ENCODE measurements at regions not wholly inside any gene's neighbourhood (a gene's known extent, or its start where the extent isn't known, plus 50 kb on each side); places are given as distances from the start of the nearest gene placed in this dataset.

DNA sequence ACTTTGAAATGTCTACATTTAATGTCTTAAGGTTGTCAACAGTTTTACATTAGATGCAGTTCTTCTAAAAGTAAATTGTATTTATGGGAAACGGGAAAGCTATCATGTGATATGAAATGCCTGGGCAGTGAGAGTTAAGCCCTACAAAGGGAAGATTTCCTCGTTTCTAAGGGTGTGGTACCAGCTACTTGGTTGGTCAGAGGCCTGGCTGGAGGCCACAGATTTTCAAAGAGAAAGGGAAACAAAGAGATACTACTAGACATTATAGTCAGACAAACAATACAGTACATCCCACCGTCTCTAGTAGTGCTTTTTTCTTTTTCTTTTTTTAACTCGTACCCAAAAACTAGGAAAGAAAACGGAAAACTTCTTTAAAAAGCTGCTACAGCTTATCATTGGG, 467.8 kb downstream of the PCDH7 start:
- Histone ChIP-seq H3K36me3 (no peaks in the 10 kb centered on the region), H3K27me3 (no peaks in the 10 kb centered on the region), H3K9me3 (no peaks in the 10 kb centered on the region; the same call in 1 of the 2 replicates), H3K4me3 (ENCODE audit: low read depth, low read length) (no peak overlapping the region), H3K4me1 (no peaks in the 10 kb centered on the region)
- no peak for DNase-seq
- no peak for TF ChIP-seq CTCF (IDR thresholded peaks at IDR 0.05; ENCODE audit: low read depth, low read length)

DNA sequence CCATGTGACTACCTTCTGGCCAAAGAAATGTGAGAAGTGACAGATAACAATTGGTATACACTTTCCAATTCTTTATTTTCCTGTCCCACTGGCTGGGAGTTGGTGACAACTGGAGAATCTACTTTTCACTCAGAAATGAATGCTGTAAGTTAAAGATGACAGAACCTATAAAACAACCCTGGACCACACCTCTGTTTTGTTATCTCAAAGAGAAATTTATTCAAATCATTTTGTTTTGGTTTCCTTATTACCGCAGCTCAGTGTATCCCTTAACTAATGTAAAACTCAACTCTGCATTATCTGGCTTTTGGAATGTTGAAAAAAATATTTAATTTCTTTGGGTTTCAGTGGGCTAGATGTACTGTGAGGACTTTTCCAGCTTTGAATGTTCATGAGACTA, 469.8 kb downstream of the PCDH7 start:
- H3K36me3 ChIP-seq, result no peaks in the 10 kb centered on the region
- no peak for DNase-seq
- TF ChIP-seq CTCF (IDR thresholded peaks at IDR 0.05; ENCODE audit: low read depth, low read length), result no peak
- H3K4me1 ChIP-seq, result no peaks in the 10 kb centered on the region
- no peaks in the 10 kb centered on the region for H3K27me3 ChIP-seq
- no peak overlapping the region for H3K4me3 ChIP-seq (ENCODE audit: low read depth, low read length)
- no peaks in the 10 kb centered on the region; the same call in 1 of the 2 replicates for H3K9me3 ChIP-seq

DNA sequence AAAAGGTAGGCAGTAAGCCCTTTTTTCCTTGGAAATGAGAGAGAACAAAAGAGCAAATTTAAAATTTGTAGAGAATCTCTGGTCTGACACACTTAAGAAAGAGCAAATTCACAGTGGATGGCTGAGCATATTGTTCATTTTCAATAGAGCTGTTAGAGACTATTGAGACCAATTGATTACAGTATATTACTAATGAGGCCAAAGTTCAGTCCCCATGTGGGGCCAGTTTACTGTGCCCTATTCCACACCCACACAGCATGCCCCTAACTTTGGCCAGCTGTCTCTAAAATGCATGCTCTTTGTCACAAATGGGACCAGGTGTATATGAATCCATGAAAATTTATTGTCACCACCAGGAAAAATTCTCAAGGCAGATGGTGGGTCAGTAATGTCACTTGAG, 470.5 kb downstream of the PCDH7 start:
- Histone ChIP-seq H3K36me3 (no peaks in the 10 kb centered on the region), H3K9me3 (no peaks in the 10 kb centered on the region; the same call in 1 of the 2 replicates), H3K27me3 (no peaks in the 10 kb centered on the region), H3K4me3 (ENCODE audit: low read depth, low read length) (no peak overlapping the region), H3K4me1 (no peaks in the 10 kb centered on the region)
- no peak for TF ChIP-seq CTCF (IDR thresholded peaks at IDR 0.05; ENCODE audit: low read depth, low read length)
- no peak for DNase-seq

- Histone ChIP-seq H3K4me3 (ENCODE audit: low read depth, low read length) (no peak overlapping the region), H3K27me3 (no peaks in the 10 kb centered on the region), H3K4me1 (no peaks in the 10 kb centered on the region), H3K9me3 (no peaks in the 10 kb centered on the region), H3K36me3 (no peaks in the 10 kb centered on the region)
- DNase-seq, result no peak
- no peak for TF ChIP-seq CTCF (IDR thresholded peaks at IDR 0.05; ENCODE audit: low read depth, low read length)
Observed at GRCh38 chr4:31192341-31192740, 472.2 kb downstream of the PCDH7 start.

DNA sequence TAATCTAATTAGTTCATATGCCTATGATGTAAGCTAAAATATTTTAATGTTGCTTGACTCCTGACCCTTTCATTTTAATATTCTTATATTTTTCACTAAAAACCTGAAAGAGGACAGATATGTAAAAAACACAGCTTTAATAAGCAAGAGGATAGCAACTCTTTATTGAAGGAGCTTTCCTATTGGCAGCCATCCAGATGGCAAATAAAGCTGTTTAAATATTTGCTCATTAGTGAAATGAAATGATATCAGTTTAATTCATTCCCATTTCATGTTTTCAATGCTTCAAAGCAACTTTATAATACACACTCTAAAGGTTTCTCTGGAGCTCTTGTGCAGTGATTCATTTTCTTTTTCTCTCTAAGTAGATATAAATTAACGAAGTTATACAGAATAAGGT, 473.4 kb downstream of the PCDH7 start:
- Histone ChIP-seq H3K4me3 (ENCODE audit: low read depth, low read length) (no peak overlapping the region), H3K4me1 (no peaks in the 10 kb centered on the region), H3K36me3 (no peaks in the 10 kb centered on the region), H3K27me3 (no peaks in the 10 kb centered on the region), H3K9me3 (no peaks in the 10 kb centered on the region)
- no peak for DNase-seq
- TF ChIP-seq CTCF (IDR thresholded peaks at IDR 0.05; ENCODE audit: low read depth, low read length), result no peak

GRCh38 chr4:31194823-31195222, 474.7 kb downstream of the PCDH7 start:
- Histone ChIP-seq H3K4me1 (no peaks in the 10 kb centered on the region), H3K27me3 (no peaks in the 10 kb centered on the region), H3K4me3 (ENCODE audit: low read depth, low read length) (no peak overlapping the region), H3K9me3 (no peaks in the 10 kb centered on the region), H3K36me3 (no peaks in the 10 kb centered on the region)
- no peak for TF ChIP-seq CTCF (IDR thresholded peaks at IDR 0.05; ENCODE audit: low read depth, low read length)
- DNase-seq, result no peak

Data from BE2C (cell line).